ENCODE measurements at regions not wholly inside any gene's neighbourhood (a gene's known extent, or its start where the extent isn't known, plus 50 kb on each side); places are given as distances from the start of the nearest gene placed in this dataset.

GRCh38 chr9:81317223-81317622, 372.1 kb downstream of the TLE1 start:
- no peaks in the 10 kb centered on the region for H3K9me2 ChIP-seq (replicated peaks; ENCODE audit: insufficient read depth, low read length)
- no peaks in the 10 kb centered on the region for H4K20me1 ChIP-seq (ENCODE audit: low read depth, low read length)
- H3K36me3 ChIP-seq (ENCODE audit: low read length): no peaks in the 10 kb centered on the region
- no peak for TF ChIP-seq EZH2phosphoT487 (conservative IDR thresholded peaks at IDR 0.05; ENCODE audit: low read length)
- no peak for TF ChIP-seq CTCF (IDR thresholded peaks at IDR 0.05; ENCODE audit: insufficient read depth, low read length, poor library complexity, severe bottlenecking)
- no peaks in the 10 kb centered on the region for H3K9me3 ChIP-seq (ENCODE audit: insufficient read depth, low read length)
- H3K27ac ChIP-seq (ENCODE audit: low read depth, low read length): no peak overlapping the region
- no peaks in the 10 kb centered on the region for H3F3A ChIP-seq (ENCODE audit: insufficient read depth)
- H2AFZ ChIP-seq (ENCODE audit: low read depth, low read length, severe bottlenecking): no peak overlapping the region
- no peak overlapping the region for H3K9ac ChIP-seq (ENCODE audit: low read length)
- H3K4me2 ChIP-seq (ENCODE audit: low read depth, low read length, poor library complexity, severe bottlenecking): no peak overlapping the region
- H3K4me3 ChIP-seq (ENCODE audit: insufficient read depth, low read length, poor library complexity, severe bottlenecking): no peak overlapping the region
- H3K79me2 ChIP-seq (ENCODE audit: insufficient read depth, low read length): no peaks in the 10 kb centered on the region
- no peaks in the 10 kb centered on the region for H3K27me3 ChIP-seq (ENCODE audit: low read length)

- Histone ChIP-seq H3K9me3 (ENCODE audit: insufficient read depth, low read length) (no peaks in the 10 kb centered on the region), H3K79me2 (ENCODE audit: insufficient read depth, low read length) (no peaks in the 10 kb centered on the region), H3K4me2 (ENCODE audit: low read depth, low read length, poor library complexity, severe bottlenecking) (no peak overlapping the region), H3K4me3 (ENCODE audit: insufficient read depth, low read length, poor library complexity, severe bottlenecking) (no peak overlapping the region), H4K20me1 (ENCODE audit: low read depth, low read length) (no peaks in the 10 kb centered on the region), H3K27ac (ENCODE audit: low read depth, low read length) (no peak overlapping the region), H3K36me3 (ENCODE audit: low read length) (no peaks in the 10 kb centered on the region), H2AFZ (ENCODE audit: low read depth, low read length, severe bottlenecking) (no peak overlapping the region), H3K27me3 (ENCODE audit: low read length) (no peaks in the 10 kb centered on the region), H3K9ac (ENCODE audit: low read length) (no peak overlapping the region), H3F3A (ENCODE audit: insufficient read depth) (no peaks in the 10 kb centered on the region), H3K9me2 (replicated peaks; ENCODE audit: insufficient read depth, low read length) (no peaks in the 10 kb centered on the region)
- TF ChIP-seq EZH2phosphoT487 (conservative IDR thresholded peaks at IDR 0.05; ENCODE audit: low read length) (no peak), CTCF (IDR thresholded peaks at IDR 0.05; ENCODE audit: insufficient read depth, low read length, poor library complexity, severe bottlenecking) (no peak)
Observed at GRCh38 chr9:81314490-81314889, 374.9 kb downstream of the TLE1 start.

- Histone ChIP-seq H3K36me3 (ENCODE audit: low read length) (no peaks in the 10 kb centered on the region), H2AFZ (ENCODE audit: low read depth, low read length, severe bottlenecking) (no peak overlapping the region), H3K79me2 (ENCODE audit: insufficient read depth, low read length) (no peaks in the 10 kb centered on the region), H3K4me3 (ENCODE audit: insufficient read depth, low read length, poor library complexity, severe bottlenecking) (no peak overlapping the region), H4K20me1 (ENCODE audit: low read depth, low read length) (no peaks in the 10 kb centered on the region), H3K9me3 (ENCODE audit: insufficient read depth, low read length) (no peaks in the 10 kb centered on the region), H3K9ac (ENCODE audit: low read length) (no peak overlapping the region), H3K27me3 (ENCODE audit: low read length) (no peaks in the 10 kb centered on the region), H3F3A (ENCODE audit: insufficient read depth) (no peaks in the 10 kb centered on the region), H3K4me2 (ENCODE audit: low read depth, low read length, poor library complexity, severe bottlenecking) (no peak overlapping the region), H3K27ac (ENCODE audit: low read depth, low read length) (no peak overlapping the region), H3K9me2 (replicated peaks; ENCODE audit: insufficient read depth, low read length) (no peaks in the 10 kb centered on the region)
- TF ChIP-seq CTCF (IDR thresholded peaks at IDR 0.05; ENCODE audit: insufficient read depth, low read length, poor library complexity, severe bottlenecking) (no peak), EZH2phosphoT487 (conservative IDR thresholded peaks at IDR 0.05; ENCODE audit: low read length) (no peak)
Observed at GRCh38 chr9:81313877-81314276, 375.5 kb downstream of the TLE1 start.

- H4K20me1 ChIP-seq (ENCODE audit: low read depth, low read length): no peaks in the 10 kb centered on the region
- H3K9ac ChIP-seq (ENCODE audit: low read length): no peak overlapping the region
- no peaks in the 10 kb centered on the region for H3K9me3 ChIP-seq (ENCODE audit: insufficient read depth, low read length)
- no peaks in the 10 kb centered on the region for H3K27me3 ChIP-seq (ENCODE audit: low read length)
- no peak overlapping the region for H3K4me2 ChIP-seq (ENCODE audit: low read depth, low read length, poor library complexity, severe bottlenecking)
- no peak overlapping the region for H2AFZ ChIP-seq (ENCODE audit: low read depth, low read length, severe bottlenecking)
- no peaks in the 10 kb centered on the region for H3K36me3 ChIP-seq (ENCODE audit: low read length)
- H3K27ac ChIP-seq (ENCODE audit: low read depth, low read length): no peak overlapping the region
- no peaks in the 10 kb centered on the region for H3K9me2 ChIP-seq (replicated peaks; ENCODE audit: insufficient read depth, low read length)
- no peak overlapping the region for H3K4me3 ChIP-seq (ENCODE audit: insufficient read depth, low read length, poor library complexity, severe bottlenecking)
- no peaks in the 10 kb centered on the region for H3K79me2 ChIP-seq (ENCODE audit: insufficient read depth, low read length)
- TF ChIP-seq CTCF (IDR thresholded peaks at IDR 0.05; ENCODE audit: insufficient read depth, low read length, poor library complexity, severe bottlenecking): no peak
- TF ChIP-seq EZH2phosphoT487 (conservative IDR thresholded peaks at IDR 0.05; ENCODE audit: low read length): no peak
- H3F3A ChIP-seq (ENCODE audit: insufficient read depth): no peaks in the 10 kb centered on the region
Observed at GRCh38 chr9:81312346-81312745, 377.0 kb downstream of the TLE1 start.
